Loucy (cell line): ENCODE measurements at regions not wholly inside any gene's neighbourhood (a gene's known extent, or its start where the extent isn't known, plus 50 kb on each side); places are given as distances from the start of the nearest gene placed in this dataset.

Experiments used
- CTCF ChIP-seq: fragments of 200-600 bp; sonication (generic); conservative IDR thresholded peaks from 2 replicates; pipeline ENCODE4 v1.5.1; 2014; ENCODE audit warnings: mild to moderate bottlenecking, antibody characterized with exemption, low read length
- EZH2phosphoT487 ChIP-seq: fragments of 200-600 bp; IDR thresholded peaks from 2 replicates; pipeline ENCODE4 v1.6.1; 2018; ENCODE audit warnings: antibody characterized with exemption, mild to moderate bottlenecking, moderate library complexity, borderline replicate concordance

- no peak for TF ChIP-seq EZH2phosphoT487
- TF ChIP-seq CTCF: no peak
These were observed 101.8 kb upstream of the PIK3C3 start for GRCh38 chr18:41853280-41853679.
